ENCODE measurements at regions not wholly inside any gene's neighbourhood (a gene's known extent, or its start where the extent isn't known, plus 50 kb on each side); places are given as distances from the start of the nearest gene placed in this dataset.

- no peak overlapping the region for H3K4me3 ChIP-seq (ENCODE audit: low read depth, low read length)
- TF ChIP-seq CTCF (IDR thresholded peaks at IDR 0.05; ENCODE audit: insufficient read depth, low read length) = no peak
- no peak for DNase-seq (ENCODE audit: low read depth)
Measured at GRCh38 chr5:173699966-173700365, 83.5 kb upstream of the BOD1 start.

GRCh38 chr5:173703466-173703865 lies 87.0 kb upstream of the BOD1 start:
- no peak for TF ChIP-seq CTCF (IDR thresholded peaks at IDR 0.05; ENCODE audit: insufficient read depth, low read length)
- H3K4me3 ChIP-seq (ENCODE audit: low read depth, low read length) = no peak overlapping the region
- DNase-seq (ENCODE audit: low read depth) = no peak

- TF ChIP-seq CTCF (IDR thresholded peaks at IDR 0.05; ENCODE audit: insufficient read depth, low read length) = no peak
- H3K4me3 ChIP-seq (ENCODE audit: low read depth, low read length) = no peak overlapping the region
- DNase-seq (ENCODE audit: low read depth) = no peak
Measured at GRCh38 chr5:173704615-173705511, 88.4 kb upstream of the BOD1 start.

GRCh38 chr5:173705512-173706044 lies 89.1 kb upstream of the BOD1 start:
- no peak for TF ChIP-seq CTCF (IDR thresholded peaks at IDR 0.05; ENCODE audit: insufficient read depth, low read length)
- H3K4me3 ChIP-seq (ENCODE audit: low read depth, low read length) = no peak overlapping the region
- DNase-seq (ENCODE audit: low read depth) = no peak

GRCh38 chr5:173706700-173707099 lies 90.2 kb upstream of the BOD1 start:
- H3K4me3 ChIP-seq (ENCODE audit: low read depth, low read length) = no peak overlapping the region
- no peak for TF ChIP-seq CTCF (IDR thresholded peaks at IDR 0.05; ENCODE audit: insufficient read depth, low read length)

GRCh38 chr5:173707392-173707791 lies 90.9 kb upstream of the BOD1 start:
- no peak for TF ChIP-seq CTCF (IDR thresholded peaks at IDR 0.05; ENCODE audit: insufficient read depth, low read length)
- no peak overlapping the region for H3K4me3 ChIP-seq (ENCODE audit: low read depth, low read length)
- peak; percentile 89 for DNase-seq (ENCODE audit: low read depth)

More at GRCh38 chr5:173706700-173707099, 90.2 kb upstream of the BOD1 start:
- DNase-seq (ENCODE audit: low read depth) = peak; percentile 19
